Natural killer cell (primary cell): ENCODE measurements at regions not wholly inside any gene's neighbourhood (a gene's known extent, or its start where the extent isn't known, plus 50 kb on each side); places are given as distances from the start of the nearest gene placed in this dataset.

Experiments
- ATAC-seq, 3 donors: fragments of 150-1000 bp in 2 of 3; fragments of 200-7000 bp in 1 of 3; cut with Tn5 transposase; 1 replicate in 1 of 3; 2 replicates in 2 of 3; pipeline ENCODE4 v1.10.0; 2021; ENCODE audit warnings: mild to moderate bottlenecking in 2 of 3, moderate library complexity in 2 of 3
- DNase-seq, 2 donors: peaks; one replicate each; pipeline versions ENCODE4 v3.0.0 to v3.0.0-alpha.2; 2013 to 2021; ENCODE audit warnings: mixed read lengths in 1 of 2
- H3K27ac ChIP-seq: one replicate; pipeline ENCODE4 v1.5.1; 2013; ENCODE audit warnings: mild to moderate bottlenecking, low read length
- H3K27me3 ChIP-seq: one replicate; pipeline ENCODE4 v1.6.1; 2013; ENCODE audit warnings: low read length; ENCODE audit not compliant: control insufficient read depth, insufficient read depth
- H3K36me3 ChIP-seq: one replicate; pipeline ENCODE4 v1.6.1; 2013; ENCODE audit warnings: low read length; ENCODE audit not compliant: control insufficient read depth, insufficient read depth
- H3K4me1 ChIP-seq: one replicate; pipeline ENCODE4 v1.6.1; 2013; ENCODE audit warnings: low read length; ENCODE audit not compliant: control insufficient read depth, insufficient read depth
- H3K4me3 ChIP-seq: one replicate; pipeline ENCODE4 v1.5.1; 2013; ENCODE audit warnings: low read length
- H3K9me3 ChIP-seq: one replicate; pipeline ENCODE4 v1.6.1; 2013; ENCODE audit warnings: low read length; ENCODE audit not compliant: control insufficient read depth, insufficient read depth
- H3K27ac Mint-ChIP-seq, 2 donors: one replicate each; pipeline ENCODE4 v1.8.0; 2022; ENCODE audit warnings: mild to moderate bottlenecking in 2 of 2, mixed read lengths in 2 of 2, moderate library complexity in 1 of 2
- H3K27me3 Mint-ChIP-seq, 2 donors: one replicate each; pipeline ENCODE4 v1.8.0; 2022; ENCODE audit warnings: low read depth in 2 of 2, mixed read lengths in 2 of 2
- H3K36me3 Mint-ChIP-seq: one replicate; pipeline ENCODE4 v1.8.0; 2022; ENCODE audit warnings: mixed read lengths
- H3K4me1 Mint-ChIP-seq, 2 donors: one replicate each; pipeline ENCODE4 v1.8.0; 2022; ENCODE audit warnings: mixed read lengths in 2 of 2
- H3K4me3 Mint-ChIP-seq: one replicate; pipeline ENCODE4 v1.8.0; 2022; ENCODE audit warnings: mild to moderate bottlenecking, moderate library complexity, mixed read lengths
- H3K9me3 Mint-ChIP-seq, 2 donors: one replicate each; pipeline ENCODE4 v1.8.0; 2022; ENCODE audit warnings: mixed read lengths in 2 of 2
- WGBS: methylation state at CpG from one replicate; pipeline ENCODE4 v1.1.7; 2013; ENCODE audit warnings: missing lambda C conversion rate; ENCODE audit not compliant: insufficient coverage; 5-methylcytosine and 5-hydroxymethylcytosine counted together
- intact Hi-C: fragments of 100-400 bp; cut with micrococcal nuclease; formaldehyde crosslinking; loops from one replicate; pipeline ENCODE4 v1.14.2; 2022
- TF ChIP-seq, protein P1 (sequence below): fragments of 200-600 bp; IDR thresholded peaks from one replicate; pipeline ENCODE4 v1.8.0; 2022; ENCODE audit warnings: antibody characterized with exemption

DNA sequence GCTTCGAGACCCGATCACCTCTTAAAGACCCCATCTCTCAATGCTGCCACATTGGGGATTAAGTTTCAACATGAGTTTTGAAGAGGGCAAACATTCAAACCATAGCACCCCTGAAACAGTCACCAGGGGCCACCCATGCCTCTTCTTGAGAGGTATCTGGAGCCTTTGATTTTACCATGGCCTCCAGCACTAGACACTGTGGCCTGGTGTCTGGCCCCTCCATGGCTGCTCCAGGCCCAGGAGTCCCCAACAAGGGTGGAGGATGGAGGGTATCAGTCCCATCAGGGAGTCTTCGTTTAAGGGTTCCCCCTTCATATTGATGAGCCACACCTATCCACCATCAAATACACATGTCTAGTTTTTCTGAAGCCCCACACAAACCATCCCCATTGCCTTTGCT lies 66.5 kb upstream of the CDH5 start:
- Mint-ChIP-seq H3K4me3 (no peak overlapping the region), H3K36me3 (no peaks in the 10 kb centered on the region), H3K27ac (no peak overlapping the region), H3K9me3 (no peaks in the 10 kb centered on the region), H3K4me1 (peaks cover 17 to 18% of the 10 kb centered on the region in 2 donors), H3K27me3 (peaks cover 0 to 2% of the 10 kb centered on the region in 2 donors)
- H3K27ac ChIP-seq: no peak overlapping the region
- H3K36me3 ChIP-seq: no peaks in the 10 kb centered on the region
- peaks cover 6% of the 10 kb centered on the region for H3K4me1 ChIP-seq
- intact Hi-C loops: no loop called here
- H3K27me3 ChIP-seq: no peaks in the 10 kb centered on the region
- DNase-seq: no peak
- H3K4me3 ChIP-seq: no peak overlapping the region
- TF ChIP-seq, protein P1, sequence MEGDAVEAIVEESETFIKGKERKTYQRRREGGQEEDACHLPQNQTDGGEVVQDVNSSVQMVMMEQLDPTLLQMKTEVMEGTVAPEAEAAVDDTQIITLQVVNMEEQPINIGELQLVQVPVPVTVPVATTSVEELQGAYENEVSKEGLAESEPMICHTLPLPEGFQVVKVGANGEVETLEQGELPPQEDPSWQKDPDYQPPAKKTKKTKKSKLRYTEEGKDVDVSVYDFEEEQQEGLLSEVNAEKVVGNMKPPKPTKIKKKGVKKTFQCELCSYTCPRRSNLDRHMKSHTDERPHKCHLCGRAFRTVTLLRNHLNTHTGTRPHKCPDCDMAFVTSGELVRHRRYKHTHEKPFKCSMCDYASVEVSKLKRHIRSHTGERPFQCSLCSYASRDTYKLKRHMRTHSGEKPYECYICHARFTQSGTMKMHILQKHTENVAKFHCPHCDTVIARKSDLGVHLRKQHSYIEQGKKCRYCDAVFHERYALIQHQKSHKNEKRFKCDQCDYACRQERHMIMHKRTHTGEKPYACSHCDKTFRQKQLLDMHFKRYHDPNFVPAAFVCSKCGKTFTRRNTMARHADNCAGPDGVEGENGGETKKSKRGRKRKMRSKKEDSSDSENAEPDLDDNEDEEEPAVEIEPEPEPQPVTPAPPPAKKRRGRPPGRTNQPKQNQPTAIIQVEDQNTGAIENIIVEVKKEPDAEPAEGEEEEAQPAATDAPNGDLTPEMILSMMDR: no peak
- no peaks in the 10 kb centered on the region for H3K9me3 ChIP-seq
- 100% methylated on average over 1 of the region's 3 CpGs for WGBS
- ATAC-seq: no peak

DNA sequence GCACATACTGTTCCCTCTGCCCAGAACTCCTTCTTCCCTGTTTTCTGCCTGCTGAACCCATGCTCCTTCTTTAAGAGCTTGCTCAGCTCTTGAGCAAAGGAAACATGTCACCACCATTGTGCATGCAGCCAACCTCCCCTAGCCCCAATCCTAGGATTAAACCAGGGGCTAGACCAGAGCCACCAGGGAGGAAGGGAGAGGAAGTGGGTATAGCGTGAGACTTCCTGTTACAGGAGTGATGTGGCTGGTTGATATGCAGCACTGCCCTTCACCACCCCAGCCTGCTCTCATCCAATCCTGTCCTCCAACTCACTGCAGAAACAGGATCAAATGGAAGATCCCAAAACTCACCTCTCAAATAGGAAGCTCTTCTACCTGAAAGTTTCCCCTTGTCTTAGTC lies 67.1 kb upstream of the CDH5 start:
- intact Hi-C loops: no loop called here
- Histone ChIP-seq H3K27me3 (no peaks in the 10 kb centered on the region), H3K9me3 (no peaks in the 10 kb centered on the region), H3K36me3 (no peaks in the 10 kb centered on the region), H3K27ac (no peak overlapping the region), H3K4me1 (peaks cover 6% of the 10 kb centered on the region), H3K4me3 (no peak overlapping the region)
- Mint-ChIP-seq H3K4me3 (no peak overlapping the region), H3K27me3 (peaks cover 0 to 2% of the 10 kb centered on the region in 2 donors), H3K4me1 (peaks cover 17 to 18% of the 10 kb centered on the region in 2 donors), H3K27ac (no peak overlapping the region), H3K9me3 (no peaks in the 10 kb centered on the region), H3K36me3 (no peaks in the 10 kb centered on the region)
- WGBS: no CpG with 5 or more reads among the region's 1 CpG
- DNase-seq (peak in 1 of 2 donors; percentile 3), ATAC-seq (peak in 1 of 3 donors; percentile 33)
- TF ChIP-seq, protein P1: no peak

DNA sequence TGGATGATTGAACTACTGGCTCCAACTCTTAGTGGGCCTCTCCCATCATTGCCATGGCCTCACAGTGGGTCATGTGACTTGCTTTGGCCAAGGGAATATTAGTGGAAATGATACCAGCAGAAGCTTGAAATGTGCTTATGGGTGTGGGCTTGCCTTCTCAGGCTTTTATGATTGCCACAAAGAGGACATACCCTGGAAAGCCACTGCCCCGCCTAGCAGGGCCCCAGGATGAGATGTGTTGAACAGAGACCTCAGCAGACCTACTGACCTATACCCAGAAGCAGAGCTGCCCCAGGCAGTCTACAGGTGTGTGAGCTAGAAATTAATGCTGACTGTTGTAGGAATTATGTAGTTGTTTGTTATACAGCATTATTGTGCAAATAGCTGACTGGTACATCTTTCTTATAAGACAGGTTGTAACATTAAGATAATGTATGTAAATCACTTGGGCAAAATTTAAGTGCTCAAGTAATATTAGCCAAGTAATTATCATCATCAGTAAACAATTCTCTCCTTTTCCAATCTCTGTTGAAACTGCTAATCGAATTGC lies 67.8 kb upstream of the CDH5 start:
- H3K36me3 Mint-ChIP-seq: no peaks in the 10 kb centered on the region
- no peaks in the 10 kb centered on the region for H3K27me3 ChIP-seq
- no peaks in the 10 kb centered on the region for H3K9me3 Mint-ChIP-seq
- DNase-seq (no peak), ATAC-seq (no peak)
- H3K4me3 Mint-ChIP-seq: no peak overlapping the region
- H3K4me1 ChIP-seq: peaks cover 6% of the 10 kb centered on the region
- no peak overlapping the region for H3K4me3 ChIP-seq
- TF ChIP-seq, protein P1: no peak
- intact Hi-C loops: no loop called here
- no peak overlapping the region for H3K27ac ChIP-seq
- H3K36me3 ChIP-seq: no peaks in the 10 kb centered on the region
- H3K27me3 Mint-ChIP-seq: peaks cover under 1 to 2% of the 10 kb centered on the region in 2 donors
- H3K4me1 Mint-ChIP-seq: peaks cover 17 to 18% of the 10 kb centered on the region in 2 donors
- H3K27ac Mint-ChIP-seq: no peak overlapping the region
- no peaks in the 10 kb centered on the region for H3K9me3 ChIP-seq
- 95% methylated on average over 2 of the region's 2 CpGs for WGBS

DNA sequence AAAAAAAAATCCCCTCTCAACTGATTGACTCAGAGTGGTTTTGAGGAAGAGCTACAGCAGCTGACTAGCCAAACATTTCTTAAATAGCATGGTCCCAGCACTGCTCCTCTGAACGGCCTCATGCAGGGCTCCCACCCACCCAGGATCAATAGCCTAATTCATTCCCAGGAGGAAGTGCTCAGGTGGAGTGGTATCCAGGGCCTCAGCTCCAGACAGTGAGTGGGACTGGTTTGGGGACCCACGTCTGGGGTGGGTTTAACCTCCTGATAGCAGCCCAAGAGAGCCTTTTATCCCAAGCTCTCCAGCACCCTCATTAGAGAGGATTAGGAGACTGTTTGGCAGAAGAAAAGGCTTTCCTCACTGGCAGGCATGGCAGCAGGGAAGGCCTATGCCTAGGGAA lies 68.5 kb upstream of the CDH5 start:
- no peaks in the 10 kb centered on the region for H3K36me3 Mint-ChIP-seq
- Histone ChIP-seq H3K9me3 (no peaks in the 10 kb centered on the region), H3K4me3 (no peak overlapping the region), H3K27me3 (no peaks in the 10 kb centered on the region), H3K4me1 (peaks cover 6% of the 10 kb centered on the region), H3K27ac (no peak overlapping the region), H3K36me3 (no peaks in the 10 kb centered on the region)
- WGBS: 43% methylated on average over 2 of the region's 2 CpGs
- TF ChIP-seq, protein P1: no peak
- H3K4me1 Mint-ChIP-seq: peaks cover 17 to 18% of the 10 kb centered on the region in 2 donors
- H3K27me3 Mint-ChIP-seq: peaks cover 5 to 7% of the 10 kb centered on the region in 2 donors
- DNase-seq: peak in 1 of 2 donors; percentile 4
- no peak for ATAC-seq
- intact Hi-C loops: no loop called here
- H3K9me3 Mint-ChIP-seq: no peaks in the 10 kb centered on the region
- no peak overlapping the region for H3K4me3 Mint-ChIP-seq
- H3K27ac Mint-ChIP-seq: no peak overlapping the region
